OCI-LY7 (cell line): ENCODE measurements at regions not wholly inside any gene's neighbourhood (a gene's known extent, or its start where the extent isn't known, plus 50 kb on each side); places are given as distances from the start of the nearest gene placed in this dataset.

Experiments used
- CTCF ChIP-seq: fragments of 200-600 bp; sonication (generic); conservative IDR thresholded peaks from 2 replicates; pipeline ENCODE4 v1.5.1; 2014; ENCODE audit warnings: mild to moderate bottlenecking, antibody characterized with exemption, low read length, moderate library complexity, mixed read lengths
- EZH2phosphoT487 ChIP-seq: fragments of 200-600 bp; sonication (generic); IDR thresholded peaks from 2 replicates; pipeline ENCODE4 v1.6.1; 2018; ENCODE audit warnings: low read depth, borderline replicate concordance, mild to moderate bottlenecking, mixed run types, antibody characterized with exemption, low read length, moderate library complexity, mixed read lengths

- no peak for TF ChIP-seq CTCF
- TF ChIP-seq EZH2phosphoT487, result no peak
Observed at GRCh38 chr3:69496856-69497255, 111.0 kb upstream of the FRMD4B start.
